Stimulated activated effector memory CD8-positive, alpha-beta T cell treated with anti-CD3 and anti-CD28 coated beads, Interleukin-12 subunit alpha, Interleukin-12 subunit beta, amount 100 ng/mL, for 72 hours (primary cell): ENCODE measurements at regions not wholly inside any gene's neighbourhood (a gene's known extent, or its start where the extent isn't known, plus 50 kb on each side); places are given as distances from the start of the nearest gene placed in this dataset.

Source experiments
- ATAC-seq: fragments of 150-1000 bp; cut with Tn5 transposase; 2 replicates; pipeline ENCODE4 v1.10.0; 2021
- DNase-seq, 2 donors: peaks; one replicate each; pipeline ENCODE4 v3.0.0; 2021 to 2022; ENCODE audit warnings: low spot score in 2 of 2
- H3K27ac Mint-ChIP-seq: one replicate; pipeline ENCODE4 v1.8.0; 2022; ENCODE audit warnings: mild to moderate bottlenecking, mixed read lengths
- H3K36me3 Mint-ChIP-seq: one replicate; pipeline ENCODE4 v1.8.0; 2022; ENCODE audit warnings: mild to moderate bottlenecking, mixed read lengths
- H3K4me1 Mint-ChIP-seq: one replicate; pipeline ENCODE4 v1.8.0; 2022; ENCODE audit warnings: mixed read lengths
- H3K4me3 Mint-ChIP-seq: one replicate; pipeline ENCODE4 v1.8.0; 2022; ENCODE audit warnings: mild to moderate bottlenecking, mixed read lengths
- H3K9me3 Mint-ChIP-seq: one replicate; pipeline ENCODE4 v1.8.0; 2022; ENCODE audit warnings: mixed read lengths

- H3K4me3 Mint-ChIP-seq = no peak overlapping the region
- peaks cover 14% of the 10 kb centered on the region for H3K9me3 Mint-ChIP-seq
- DNase-seq (no peak), ATAC-seq (no peak)
- no peaks in the 10 kb centered on the region for H3K4me1 Mint-ChIP-seq
- H3K36me3 Mint-ChIP-seq = no peaks in the 10 kb centered on the region
- H3K27ac Mint-ChIP-seq = no peak overlapping the region
Observed at GRCh38 chr3:154602241-154602640, 172.3 kb upstream of the GPR149 start.

DNA sequence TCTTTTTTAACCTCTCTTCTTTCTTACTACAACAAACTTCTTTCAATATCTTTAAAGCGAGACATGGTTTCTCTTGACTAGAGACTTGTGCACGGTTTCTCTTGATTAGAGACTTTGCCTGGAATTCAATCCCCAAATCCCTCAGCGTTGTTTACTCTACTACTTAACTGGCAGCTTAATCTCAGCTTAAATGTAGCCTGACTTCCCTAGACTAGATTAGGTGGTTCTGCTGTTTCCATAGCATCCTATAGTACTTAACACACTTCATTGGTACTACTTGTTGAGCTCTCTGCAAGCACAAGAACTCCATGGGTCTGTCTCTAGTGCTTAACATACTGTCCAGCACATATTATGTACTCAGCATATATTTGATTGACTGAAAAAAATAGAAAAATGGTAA, 168.2 kb upstream of the GPR149 start:
- Mint-ChIP-seq H3K9me3 (peaks cover 15% of the 10 kb centered on the region), H3K36me3 (no peaks in the 10 kb centered on the region), H3K4me3 (no peak overlapping the region), H3K4me1 (no peaks in the 10 kb centered on the region), H3K27ac (no peak overlapping the region)
- ATAC-seq (no peak), DNase-seq (no peak)

DNA sequence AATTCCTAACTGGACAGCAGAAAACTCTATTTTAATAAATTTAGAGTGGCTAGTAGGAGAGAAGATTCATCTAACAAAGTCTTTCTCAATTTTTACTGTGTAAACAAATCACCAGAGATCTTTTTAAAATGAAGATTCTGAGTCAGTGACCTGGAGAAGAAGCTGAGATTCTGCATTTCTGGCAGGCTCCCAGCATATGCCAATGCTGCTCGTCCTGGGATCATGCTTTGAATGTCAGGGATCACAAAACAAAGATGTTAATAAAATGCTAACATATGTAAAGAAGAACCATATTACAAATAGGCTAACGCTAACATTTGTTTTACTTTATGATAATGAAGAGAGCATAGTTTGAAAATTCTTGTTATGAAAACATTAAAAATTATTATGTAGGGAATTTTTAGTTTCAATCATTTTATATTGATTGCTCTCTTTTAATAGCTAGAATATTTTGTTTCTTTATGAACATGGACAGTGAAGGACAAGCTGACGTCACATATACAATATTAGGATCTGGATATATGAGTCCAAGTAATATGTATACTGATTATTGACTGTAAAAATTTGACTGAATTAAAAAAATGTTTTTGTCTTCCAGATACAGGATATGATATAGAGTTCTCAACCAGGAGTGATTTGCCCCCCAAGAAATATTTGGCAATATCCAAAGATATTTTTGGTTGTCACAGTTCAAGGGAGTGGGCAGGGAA, 160.8 kb upstream of the GPR149 start:
- Mint-ChIP-seq H3K9me3 (peaks cover 3% of the 10 kb centered on the region), H3K36me3 (no peaks in the 10 kb centered on the region), H3K4me1 (no peaks in the 10 kb centered on the region), H3K4me3 (no peak overlapping the region), H3K27ac (no peak overlapping the region)
- ATAC-seq = no peak
- no peak for DNase-seq

GRCh38 chr3:154588831-154589230, 158.8 kb upstream of the GPR149 start:
- H3K4me1 Mint-ChIP-seq = no peaks in the 10 kb centered on the region
- ATAC-seq (no peak), DNase-seq (no peak)
- no peak overlapping the region for H3K27ac Mint-ChIP-seq
- H3K36me3 Mint-ChIP-seq = no peaks in the 10 kb centered on the region
- peaks cover 3% of the 10 kb centered on the region for H3K9me3 Mint-ChIP-seq
- no peak overlapping the region for H3K4me3 Mint-ChIP-seq

GRCh38 chr3:154584974-154585373, 155.0 kb upstream of the GPR149 start:
- Mint-ChIP-seq H3K36me3 (no peaks in the 10 kb centered on the region), H3K9me3 (no peaks in the 10 kb centered on the region), H3K27ac (no peak overlapping the region), H3K4me1 (no peaks in the 10 kb centered on the region), H3K4me3 (no peak overlapping the region)
- ATAC-seq = no peak
- no peak for DNase-seq

DNA sequence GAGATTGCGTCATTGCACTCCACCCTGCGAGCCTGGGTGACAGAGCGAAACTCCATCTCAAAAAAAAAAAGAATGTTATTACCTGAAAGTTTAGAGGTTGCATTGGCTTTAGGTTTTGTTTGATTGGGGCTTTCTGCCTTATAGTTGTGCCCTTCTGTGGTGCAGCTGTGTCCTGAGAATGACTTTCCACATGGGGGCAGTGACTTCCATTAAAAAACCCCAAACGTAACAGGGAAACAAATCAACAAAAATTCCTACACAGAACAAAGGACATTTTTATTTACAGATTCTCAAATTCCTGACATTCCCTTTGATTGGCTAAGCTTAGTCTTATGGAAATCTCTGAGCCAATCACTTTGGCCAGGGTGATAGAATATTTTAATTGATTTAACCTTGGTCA, 154.1 kb upstream of the GPR149 start:
- Mint-ChIP-seq H3K27ac (no peak overlapping the region), H3K4me3 (no peak overlapping the region), H3K36me3 (no peaks in the 10 kb centered on the region), H3K4me1 (no peaks in the 10 kb centered on the region), H3K9me3 (peaks cover 2% of the 10 kb centered on the region)
- DNase-seq (no peak), ATAC-seq (no peak)

DNA sequence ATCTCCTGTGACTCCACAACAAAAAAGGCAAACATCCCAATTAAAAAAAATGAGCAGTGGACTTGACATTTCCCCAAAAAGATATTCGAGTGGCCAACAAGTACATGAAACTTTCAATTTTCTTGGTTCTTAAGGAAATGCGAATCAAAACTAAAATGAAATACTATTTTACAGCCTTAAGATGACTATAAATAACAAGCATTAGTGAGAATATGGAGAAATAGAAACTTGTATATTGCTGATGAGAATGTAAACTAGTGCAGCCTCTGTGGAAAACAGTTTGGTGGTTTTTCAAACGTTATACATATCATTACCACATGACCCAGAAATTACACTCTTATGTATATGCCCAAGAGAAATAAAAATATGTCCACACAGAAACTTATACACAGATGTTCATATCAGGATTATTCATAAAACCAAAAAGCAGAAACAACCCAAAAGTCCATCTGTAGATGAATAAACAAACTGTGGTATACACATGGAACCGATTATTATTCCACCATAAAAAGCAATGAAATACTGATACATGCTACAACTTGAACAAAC, 153.2 kb upstream of the GPR149 start:
- no peaks in the 10 kb centered on the region for H3K4me1 Mint-ChIP-seq
- H3K9me3 Mint-ChIP-seq = peaks cover 10% of the 10 kb centered on the region
- no peak for DNase-seq
- H3K27ac Mint-ChIP-seq = no peak overlapping the region
- H3K36me3 Mint-ChIP-seq = no peaks in the 10 kb centered on the region
- H3K4me3 Mint-ChIP-seq = no peak overlapping the region
- no peak for ATAC-seq

GRCh38 chr3:154582501-154582900, 152.5 kb upstream of the GPR149 start:
- H3K27ac Mint-ChIP-seq = no peak overlapping the region
- ATAC-seq (no peak), DNase-seq (no peak)
- no peaks in the 10 kb centered on the region for H3K4me1 Mint-ChIP-seq
- H3K9me3 Mint-ChIP-seq = peaks cover 10% of the 10 kb centered on the region
- no peak overlapping the region for H3K4me3 Mint-ChIP-seq
- no peaks in the 10 kb centered on the region for H3K36me3 Mint-ChIP-seq

DNA sequence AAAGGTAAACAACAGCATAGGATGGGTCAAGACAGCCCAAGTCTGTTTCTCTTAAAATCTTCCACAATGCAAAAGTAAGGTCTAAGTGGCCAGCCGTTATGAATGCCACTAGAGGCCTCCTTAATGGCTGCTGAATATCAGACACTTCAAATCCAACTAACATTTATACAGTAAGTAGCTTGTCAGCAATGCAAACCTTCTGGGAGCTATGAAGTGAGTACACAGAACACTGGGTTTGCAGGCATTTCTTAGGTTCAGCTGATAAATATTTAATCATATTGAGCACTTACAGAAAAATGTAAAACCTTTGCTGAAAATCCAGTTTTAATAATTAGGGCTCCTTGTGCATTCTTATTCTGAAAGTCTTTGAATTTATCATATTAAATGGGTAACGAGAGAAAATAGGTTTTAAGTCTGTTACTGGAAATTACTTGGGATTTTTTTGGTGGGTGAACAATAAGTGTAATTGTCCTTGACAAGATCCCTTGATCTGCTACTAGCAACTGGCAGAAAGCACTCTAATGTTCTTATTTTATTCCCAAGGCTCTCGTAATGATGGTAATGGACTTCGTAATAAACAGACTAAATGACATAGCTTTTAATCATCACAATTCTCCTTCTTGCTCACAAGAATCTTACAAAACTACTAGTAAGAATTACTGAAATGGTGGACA, 141.7 kb upstream of the GPR149 start:
- Mint-ChIP-seq H3K27ac (no peak overlapping the region), H3K4me3 (no peak overlapping the region), H3K4me1 (no peaks in the 10 kb centered on the region), H3K9me3 (peaks cover 8% of the 10 kb centered on the region), H3K36me3 (no peaks in the 10 kb centered on the region)
- ATAC-seq (no peak), DNase-seq (no peak)

GRCh38 chr3:154568064-154568463, 138.1 kb upstream of the GPR149 start:
- Mint-ChIP-seq H3K27ac (no peak overlapping the region), H3K4me1 (no peaks in the 10 kb centered on the region), H3K9me3 (no peaks in the 10 kb centered on the region), H3K4me3 (no peak overlapping the region), H3K36me3 (no peaks in the 10 kb centered on the region)
- ATAC-seq (no peak), DNase-seq (no peak)

- no peaks in the 10 kb centered on the region for H3K36me3 Mint-ChIP-seq
- no peak overlapping the region for H3K27ac Mint-ChIP-seq
- H3K4me1 Mint-ChIP-seq = no peaks in the 10 kb centered on the region
- H3K9me3 Mint-ChIP-seq = peaks cover 5% of the 10 kb centered on the region
- no peak overlapping the region for H3K4me3 Mint-ChIP-seq
- no peak for DNase-seq
- no peak for ATAC-seq
Observed at GRCh38 chr3:154559623-154560022, 129.6 kb upstream of the GPR149 start.

DNA sequence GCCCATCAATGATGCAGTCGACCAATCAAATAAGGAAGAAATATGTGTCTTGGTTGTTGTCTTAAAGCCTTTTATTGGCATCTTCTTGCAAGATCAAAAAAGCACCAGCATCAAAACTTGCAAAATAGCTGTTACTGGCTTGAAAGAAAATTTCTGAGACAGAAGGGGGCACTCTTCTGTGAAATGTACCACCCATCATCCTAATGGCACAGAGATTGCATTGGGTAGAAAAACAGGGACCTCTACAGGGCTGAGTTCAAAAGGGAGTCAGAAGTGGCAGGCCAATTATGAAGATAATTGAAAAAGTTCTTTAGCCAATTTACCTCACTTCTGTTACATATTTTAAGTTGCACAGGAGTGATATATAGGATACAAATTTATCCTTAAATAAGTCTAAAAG, 122.3 kb upstream of the GPR149 start:
- H3K27ac Mint-ChIP-seq = no peak overlapping the region
- no peaks in the 10 kb centered on the region for H3K4me1 Mint-ChIP-seq
- no peak for ATAC-seq
- H3K9me3 Mint-ChIP-seq = peaks cover 2% of the 10 kb centered on the region
- H3K36me3 Mint-ChIP-seq = no peaks in the 10 kb centered on the region
- DNase-seq = no peak
- H3K4me3 Mint-ChIP-seq = no peak overlapping the region

DNA sequence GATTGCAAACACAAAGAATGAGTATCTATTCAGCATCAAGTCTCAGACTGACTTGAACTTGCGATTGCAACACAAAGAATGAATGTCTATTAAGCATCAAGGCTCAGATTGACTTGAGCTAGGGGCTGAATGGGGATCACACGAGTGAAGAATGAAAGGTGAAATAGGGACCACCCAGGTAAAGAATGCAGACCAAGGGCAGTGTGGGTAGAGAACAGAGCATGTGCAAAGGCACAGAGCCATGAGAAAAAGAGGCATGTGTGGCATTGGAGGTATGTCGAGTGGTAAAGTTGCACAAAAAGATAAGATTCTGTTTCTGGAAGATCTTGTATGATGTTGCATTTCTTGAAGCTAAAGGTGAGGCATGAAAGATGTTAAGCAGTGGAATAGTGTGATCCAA, 119.4 kb upstream of the GPR149 start:
- Mint-ChIP-seq H3K27ac (no peak overlapping the region), H3K4me3 (no peak overlapping the region), H3K4me1 (no peaks in the 10 kb centered on the region), H3K9me3 (peaks cover 2% of the 10 kb centered on the region), H3K36me3 (no peaks in the 10 kb centered on the region)
- DNase-seq (no peak), ATAC-seq (no peak)

- ATAC-seq (no peak), DNase-seq (no peak)
- no peaks in the 10 kb centered on the region for H3K36me3 Mint-ChIP-seq
- H3K27ac Mint-ChIP-seq = no peak overlapping the region
- no peak overlapping the region for H3K4me3 Mint-ChIP-seq
- no peaks in the 10 kb centered on the region for H3K4me1 Mint-ChIP-seq
- H3K9me3 Mint-ChIP-seq = peaks cover 2% of the 10 kb centered on the region
Observed at GRCh38 chr3:154548341-154548740, 118.4 kb upstream of the GPR149 start.

DNA sequence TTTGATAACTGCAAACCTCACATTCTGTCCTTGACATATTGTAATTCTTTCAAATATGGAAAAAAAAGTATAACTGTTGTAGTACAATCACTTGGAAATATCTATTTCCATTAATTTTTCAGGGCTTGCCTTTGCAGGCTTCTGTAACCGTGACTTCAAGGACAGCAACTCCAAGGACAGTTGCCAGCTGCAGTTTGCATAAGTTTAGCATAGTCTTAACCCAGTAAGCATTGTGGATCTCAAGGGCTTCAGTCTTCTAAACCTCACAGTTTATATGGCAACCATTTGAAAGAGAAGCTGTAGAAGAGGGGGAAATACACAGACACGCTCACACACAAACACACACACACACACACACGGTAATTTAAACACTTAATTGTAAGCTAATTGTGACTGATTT, 112.8 kb upstream of the GPR149 start:
- ATAC-seq (no peak), DNase-seq (no peak)
- Mint-ChIP-seq H3K9me3 (peaks cover 7% of the 10 kb centered on the region), H3K4me1 (no peaks in the 10 kb centered on the region), H3K4me3 (no peak overlapping the region), H3K36me3 (no peaks in the 10 kb centered on the region), H3K27ac (no peak overlapping the region)

DNA sequence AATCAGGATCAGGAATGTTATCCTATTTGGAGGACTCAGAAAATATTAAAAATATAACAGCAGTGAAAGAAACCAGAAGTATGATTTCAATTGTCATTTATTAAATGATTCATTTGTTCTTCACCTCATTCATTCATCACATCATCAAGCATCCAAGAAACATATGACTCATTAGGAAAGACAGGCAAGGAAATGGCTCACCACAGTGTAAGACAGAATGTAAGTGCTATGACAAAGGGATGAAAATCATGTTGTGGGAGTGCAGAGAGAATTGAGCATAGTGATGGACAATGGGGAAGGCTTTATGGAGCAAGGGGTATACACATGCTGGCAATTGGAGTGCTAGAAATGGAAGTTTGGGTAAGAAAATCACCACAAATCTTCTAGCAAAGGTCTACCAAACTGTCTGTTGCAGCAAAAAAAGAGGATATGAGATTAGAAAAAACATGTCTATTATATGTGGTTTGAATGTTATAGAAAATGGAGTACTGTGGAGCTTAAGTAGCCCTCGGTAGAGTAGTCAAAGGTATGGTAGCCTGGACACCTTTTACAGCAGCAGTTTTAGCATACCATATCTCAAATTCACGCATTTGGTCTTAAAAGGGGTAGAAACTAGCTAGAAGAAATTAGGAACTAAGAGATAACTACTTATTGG, 111.1 kb upstream of the GPR149 start:
- no peaks in the 10 kb centered on the region for H3K4me1 Mint-ChIP-seq
- no peaks in the 10 kb centered on the region for H3K36me3 Mint-ChIP-seq
- no peak for DNase-seq
- H3K4me3 Mint-ChIP-seq = no peak overlapping the region
- no peak overlapping the region for H3K27ac Mint-ChIP-seq
- peaks cover 10% of the 10 kb centered on the region for H3K9me3 Mint-ChIP-seq
- no peak for ATAC-seq
